DMS79 treated with DMSO at 0.1 percent for 48 hours (cell line): ENCODE measurements at regions not wholly inside any gene's neighbourhood (a gene's known extent, or its start where the extent isn't known, plus 50 kb on each side); places are given as distances from the start of the nearest gene placed in this dataset.
"Not testable (repeated sequence)": the region's sequence is repeated elsewhere in the genome, so short reads cannot be mapped to it uniquely, and the experiment has no call there.

Source experiments
- DNase-seq: peaks from one replicate; lab custom pipeline; 2025; lab: John Stamatoyannopoulos, UW

GRCh38 chr18:5021558-5021957 is 175.5 kb downstream of the AKAIN1 start:
- no peak for DNase-seq

- no peak for DNase-seq
Measured at GRCh38 chr18:5015213-5015612, 181.8 kb downstream of the AKAIN1 start.

- DNase-seq: not testable (repeated sequence)
Measured at GRCh38 chr18:5004031-5004820, 192.8 kb downstream of the AKAIN1 start.

GRCh38 chr18:4994710-4995109 is 202.3 kb downstream of the AKAIN1 start:
- no peak for DNase-seq

- DNase-seq: peak; percentile 68
Measured at GRCh38 chr18:4987452-4988405, 209.3 kb downstream of the AKAIN1 start.

GRCh38 chr18:4986677-4987076 is 210.4 kb downstream of the AKAIN1 start:
- no peak for DNase-seq

GRCh38 chr18:4986066-4986465 is 211.0 kb downstream of the AKAIN1 start:
- no peak for DNase-seq

GRCh38 chr18:4961121-4961909 is 235.7 kb downstream of the AKAIN1 start:
- DNase-seq: no peak

GRCh38 chr18:4960578-4960977 is 236.5 kb downstream of the AKAIN1 start:
- peak; percentile 14 for DNase-seq

- no peak for DNase-seq
Measured at GRCh38 chr18:4931209-4931608, 265.8 kb downstream of the AKAIN1 start.

GRCh38 chr18:4921548-4921947 is 275.5 kb downstream of the AKAIN1 start:
- DNase-seq: no peak

GRCh38 chr18:4917509-4917908 is 279.5 kb downstream of the AKAIN1 start:
- DNase-seq: not testable (repeated sequence)

- DNase-seq: no peak
Measured at GRCh38 chr18:4908328-4908727, 288.7 kb downstream of the AKAIN1 start.

- no peak for DNase-seq
Measured at GRCh38 chr18:4906856-4907255, 290.2 kb downstream of the AKAIN1 start.

- no peak for DNase-seq
Measured at GRCh38 chr18:4888251-4889040, 308.6 kb downstream of the AKAIN1 start.

- no peak for DNase-seq
Measured at GRCh38 chr18:4878480-4878879, 318.6 kb downstream of the AKAIN1 start.

GRCh38 chr18:4871197-4871596 is 325.9 kb downstream of the AKAIN1 start:
- DNase-seq: no peak

GRCh38 chr18:4870177-4870773 is 326.8 kb downstream of the AKAIN1 start:
- no peak for DNase-seq

GRCh38 chr18:4869155-4869554 is 327.9 kb downstream of the AKAIN1 start:
- DNase-seq: no peak

- no peak for DNase-seq
Measured at GRCh38 chr18:4858379-4859127, 338.5 kb downstream of the AKAIN1 start.
